ENCODE measurements at regions not wholly inside any gene's neighbourhood (a gene's known extent, or its start where the extent isn't known, plus 50 kb on each side); places are given as distances from the start of the nearest gene placed in this dataset.

- peak overlapping the region; percentile 77 for H2AFZ ChIP-seq (replicated peaks; ENCODE audit: low read length, poor library complexity)
- H3K36me3 ChIP-seq (ENCODE audit: control insufficient read depth, insufficient read depth, low read length), result no peaks in the 10 kb centered on the region
- H3K4me3 ChIP-seq (ENCODE audit: insufficient read depth, low read depth, low read length), result no peak overlapping the region
- no peaks in the 10 kb centered on the region for H3K79me1 ChIP-seq (ENCODE audit: low read depth in 1 of 2, low read length in 2 of 2)
- 64% methylated on average over 2 of the region's 4 CpGs; no CpG with 5 or more reads in 1 of the 2 experiments for WGBS, 2 experiments (ENCODE audit: extremely low coverage in 2 of 2, insufficient read length in 1 of 2)
- POLR2A ChIA-PET (ENCODE audit: unreplicated experiment), result no interaction called here
- H3K4me1 ChIP-seq (ENCODE audit: control insufficient read depth, insufficient read depth, low read length), result no peaks in the 10 kb centered on the region
- in situ Hi-C loops (cut with MboI; ENCODE audit: low sequenced_read_pairs) (no loop called here), intact Hi-C loops (cut with micrococcal nuclease) (no loop called here), dilution Hi-C loops (cut with HindIII; ENCODE audit: low sequenced_read_pairs, unreplicated experiment) (no loop called here)
- H2BK5ac ChIP-seq (ENCODE audit: low read depth, low read length, poor library complexity, severe bottlenecking), result no peak overlapping the region
- H3K18ac ChIP-seq (ENCODE audit: low read depth, low read length), result no peak overlapping the region
- BruUV-seq (replicated peaks), result no TSS peak
- no peak overlapping the region for H2BK15ac ChIP-seq (ENCODE audit: low read depth, low read length)
- H3K4me2 ChIP-seq (ENCODE audit: low read depth, low read length), result no peak overlapping the region
- H3K27ac ChIP-seq (ENCODE audit: insufficient read depth, low read length), result no peak overlapping the region
- TF ChIP-seq BHLHE40 (IDR thresholded peaks at IDR 0.05; ENCODE audit: low read depth, low read length), result no peak
- TF ChIP-seq, protein P1, sequence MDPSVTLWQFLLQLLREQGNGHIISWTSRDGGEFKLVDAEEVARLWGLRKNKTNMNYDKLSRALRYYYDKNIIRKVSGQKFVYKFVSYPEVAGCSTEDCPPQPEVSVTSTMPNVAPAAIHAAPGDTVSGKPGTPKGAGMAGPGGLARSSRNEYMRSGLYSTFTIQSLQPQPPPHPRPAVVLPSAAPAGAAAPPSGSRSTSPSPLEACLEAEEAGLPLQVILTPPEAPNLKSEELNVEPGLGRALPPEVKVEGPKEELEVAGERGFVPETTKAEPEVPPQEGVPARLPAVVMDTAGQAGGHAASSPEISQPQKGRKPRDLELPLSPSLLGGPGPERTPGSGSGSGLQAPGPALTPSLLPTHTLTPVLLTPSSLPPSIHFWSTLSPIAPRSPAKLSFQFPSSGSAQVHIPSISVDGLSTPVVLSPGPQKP (IDR thresholded peaks at IDR 0.05; ENCODE audit: borderline replicate concordance, low read depth, low read length), result no peak
- no peak for TF ChIP-seq SMC3 (IDR thresholded peaks at IDR 0.05; ENCODE audit: low read depth, low read length)
- TF ChIP-seq USF2 (IDR thresholded peaks at IDR 0.05; ENCODE audit: low read depth, low read length), result no peak
- TF ChIP-seq CTCF (conservative IDR thresholded peaks at IDR 0.05; ENCODE audit: low read depth, low read length), result no peak
- no peak for TF ChIP-seq NFE2L2 (IDR thresholded peaks at IDR 0.05; ENCODE audit: low read depth, low read length)
- no peak for TF ChIP-seq CHD1 (IDR thresholded peaks at IDR 0.05; ENCODE audit: low read depth, low read length)
- no peak for TF ChIP-seq MXI1 (IDR thresholded peaks at IDR 0.05; ENCODE audit: borderline replicate concordance, low read depth, low read length)
- no peak for TF ChIP-seq MAZ (IDR thresholded peaks at IDR 0.05; ENCODE audit: borderline replicate concordance, low read depth, low read length)
- TF ChIP-seq RFX5 (IDR thresholded peaks at IDR 0.05; ENCODE audit: low read depth, low read length), result no peak
- no peak for TF ChIP-seq RAD21 (IDR thresholded peaks at IDR 0.05; ENCODE audit: low read length)
- H4K5ac ChIP-seq (ENCODE audit: low read depth, low read length), result no peak overlapping the region
- H3K56ac ChIP-seq (ENCODE audit: extremely low read depth, insufficient read depth, low read length), result no peak overlapping the region
- no peak overlapping the region for H2AK9ac ChIP-seq (replicated peaks; ENCODE audit: low read depth, low read length, poor library complexity)
- peak overlapping the region; percentile 39 for H2AK5ac ChIP-seq (ENCODE audit: low read depth, low read length)
- CTCF ChIA-PET, result no interaction called here
- no peak overlapping the region for H2BK120ac ChIP-seq (ENCODE audit: low read depth, low read length)
- H4K20me1 ChIP-seq (ENCODE audit: insufficient read depth, low read length), result no peaks in the 10 kb centered on the region
- H4K91ac ChIP-seq (ENCODE audit: insufficient read depth, low read depth, low read length), result no peak overlapping the region
- H3K23ac ChIP-seq (ENCODE audit: low read depth, low read length), result no peak overlapping the region
- no peak overlapping the region for H4K8ac ChIP-seq (ENCODE audit: low read depth in 2 of 2, low read length in 2 of 2)
- H3K4ac ChIP-seq (ENCODE audit: low read depth, low read length), result no peak overlapping the region
- H2BK20ac ChIP-seq (ENCODE audit: low read depth, low read length), result no peak overlapping the region
- H3K14ac ChIP-seq (replicated peaks; ENCODE audit: low read depth, low read length), result 0 out of 2 replicates have a peak overlapping the region, but pooled peaks have one; percentile 21
- no peak for DNase-seq
- no peaks in the 10 kb centered on the region for H3K27me3 ChIP-seq (ENCODE audit: control insufficient read depth, insufficient read depth, low read length)
- no peak for ATAC-seq (ENCODE audit: low read depth)
- H3K9me1 ChIP-seq (ENCODE audit: insufficient read depth, low read length), result peaks cover 7% of the 10 kb centered on the region
- no peaks in the 10 kb centered on the region for H3K9me3 ChIP-seq (ENCODE audit: control insufficient read depth, insufficient read depth, low read length)
- H3K9ac ChIP-seq (ENCODE audit: low read depth, low read length), result no peak overlapping the region
These were observed 97.9 kb downstream of the FOXF2 start for GRCh38 chr6:1487239-1487638.

Measured in IMR-90 (cell line).